GM12878 (cell line): ENCODE measurements at regions not wholly inside any gene's neighbourhood (a gene's known extent, or its start where the extent isn't known, plus 50 kb on each side); places are given as distances from the start of the nearest gene placed in this dataset.

ENCODE experiments used
- BMI1 ChIP-seq: fragments of 450-650 bp; IDR thresholded peaks from 2 replicates; pipeline ENCODE4 v1.6.1; 2016; ENCODE audit warnings: mild to moderate bottlenecking, moderate library complexity, borderline replicate concordance
- CBX5 ChIP-seq: sonication (generic); IDR thresholded peaks from 2 replicates; pipeline ENCODE4 v1.6.1; 2016; ENCODE audit warnings: low read depth, moderate library complexity, mild to moderate bottlenecking, inconsistent platforms
- EED ChIP-seq: sonication (generic); IDR thresholded peaks from 2 replicates; pipeline ENCODE4 v1.6.1; 2016; ENCODE audit warnings: antibody characterized with exemption, low read depth
- EZH2 ChIP-seq: IDR thresholded peaks from 2 replicates; pipeline ENCODE4 v1.6.1; 2012; ENCODE audit warnings: low read depth, mild to moderate bottlenecking, control low read depth, inconsistent platforms, low read length, borderline replicate concordance; ENCODE audit not compliant: control insufficient read depth
- MEF2A ChIP-seq: IDR thresholded peaks from 2 replicates; pipeline ENCODE4 v1.6.1; 2011; ENCODE audit warnings: low read depth, mild to moderate bottlenecking, low read length, moderate library complexity; ENCODE audit not compliant: insufficient read depth
- NFIC ChIP-seq: IDR thresholded peaks from 2 replicates; pipeline ENCODE4 v1.6.1; 2012; ENCODE audit warnings: low read depth, mild to moderate bottlenecking, inconsistent platforms, low read length, moderate library complexity
- NRF1 ChIP-seq: conservative IDR thresholded peaks from 2 replicates; pipeline ENCODE4 v1.6.1; 2011; ENCODE audit warnings: mild to moderate bottlenecking, low read depth, low read length, improper control_type of control experiment
- POLR2A ChIP-seq: IDR thresholded peaks from 2 replicates; pipeline ENCODE4 v1.6.1; 2011; ENCODE audit warnings: low read depth, mild to moderate bottlenecking, low read length
- RFX5 ChIP-seq: IDR thresholded peaks from 2 replicates; pipeline ENCODE4 v1.6.1; 2011; ENCODE audit warnings: low read depth, low read length, improper control_type of control experiment
- SUZ12 ChIP-seq: fragments of 200-600 bp; sonication (generic); IDR thresholded peaks from one replicate; pipeline ENCODE4 v1.6.1; 2018; ENCODE audit warnings: antibody characterized with exemption, mild to moderate bottlenecking; ENCODE audit not compliant: unreplicated experiment
- TF ChIP-seq, protein P1 (sequence below), 3 experiments: IDR thresholded peaks in 2 of 3; conservative IDR thresholded peaks in 1 of 3; 2 replicates each; pipeline ENCODE4 v1.5.1; 2011; ENCODE audit warnings: low read depth in 3 of 3, low read length in 3 of 3, mild to moderate bottlenecking in 3 of 3, control low read depth in 2 of 3, moderate library complexity in 2 of 3, inconsistent platforms in 1 of 3, mixed read lengths in 1 of 3; ENCODE audit not compliant: control insufficient read depth in 2 of 3, insufficient read depth in 1 of 3; ENCODE audit errors: extremely low read depth in 1 of 3
- TF ChIP-seq, protein P2 (sequence below): IDR thresholded peaks from 2 replicates; pipeline ENCODE4 v1.6.1; 2012; ENCODE audit warnings: mild to moderate bottlenecking, low read depth, low read length

DNA sequence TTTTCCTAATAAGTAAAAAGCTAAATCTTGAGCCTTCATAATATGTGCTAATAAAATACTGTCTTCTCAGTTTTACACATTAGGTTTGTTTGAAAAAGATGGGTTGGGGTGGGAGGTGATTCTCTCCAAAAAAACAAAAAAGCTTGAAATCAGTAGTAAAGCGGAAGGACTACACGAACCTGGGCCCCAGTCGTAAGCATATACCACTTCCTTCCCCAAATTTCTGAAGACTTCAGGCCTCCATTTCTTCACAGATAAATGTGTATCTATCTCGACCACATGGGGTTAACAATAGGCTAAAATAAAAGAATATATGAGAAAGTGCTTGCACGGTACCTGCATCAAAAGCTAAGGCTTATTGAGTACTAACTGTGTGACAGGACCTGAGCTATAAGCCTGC lies 51.6 kb upstream of the PAX2 start:
- TF ChIP-seq CBX5: no peak
- TF ChIP-seq, protein P1, sequence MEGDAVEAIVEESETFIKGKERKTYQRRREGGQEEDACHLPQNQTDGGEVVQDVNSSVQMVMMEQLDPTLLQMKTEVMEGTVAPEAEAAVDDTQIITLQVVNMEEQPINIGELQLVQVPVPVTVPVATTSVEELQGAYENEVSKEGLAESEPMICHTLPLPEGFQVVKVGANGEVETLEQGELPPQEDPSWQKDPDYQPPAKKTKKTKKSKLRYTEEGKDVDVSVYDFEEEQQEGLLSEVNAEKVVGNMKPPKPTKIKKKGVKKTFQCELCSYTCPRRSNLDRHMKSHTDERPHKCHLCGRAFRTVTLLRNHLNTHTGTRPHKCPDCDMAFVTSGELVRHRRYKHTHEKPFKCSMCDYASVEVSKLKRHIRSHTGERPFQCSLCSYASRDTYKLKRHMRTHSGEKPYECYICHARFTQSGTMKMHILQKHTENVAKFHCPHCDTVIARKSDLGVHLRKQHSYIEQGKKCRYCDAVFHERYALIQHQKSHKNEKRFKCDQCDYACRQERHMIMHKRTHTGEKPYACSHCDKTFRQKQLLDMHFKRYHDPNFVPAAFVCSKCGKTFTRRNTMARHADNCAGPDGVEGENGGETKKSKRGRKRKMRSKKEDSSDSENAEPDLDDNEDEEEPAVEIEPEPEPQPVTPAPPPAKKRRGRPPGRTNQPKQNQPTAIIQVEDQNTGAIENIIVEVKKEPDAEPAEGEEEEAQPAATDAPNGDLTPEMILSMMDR (IDR thresholded peaks at IDR 0.05 in 2 of 3, conservative IDR thresholded peaks at IDR 0.05 in 1 of 3; ENCODE audit: control insufficient read depth in 2 of 3, extremely low read depth in 1 of 3, insufficient read depth in 1 of 3, low read depth in 3 of 3, low read length in 3 of 3): no peak
- no peak for TF ChIP-seq EZH2
- no peak for TF ChIP-seq EED
- TF ChIP-seq MEF2A: no peak
- TF ChIP-seq POLR2A: no peak
- no peak for TF ChIP-seq NFIC
- TF ChIP-seq SUZ12: no peak
- no peak for TF ChIP-seq NRF1
- no peak for TF ChIP-seq BMI1
- TF ChIP-seq, protein P2, sequence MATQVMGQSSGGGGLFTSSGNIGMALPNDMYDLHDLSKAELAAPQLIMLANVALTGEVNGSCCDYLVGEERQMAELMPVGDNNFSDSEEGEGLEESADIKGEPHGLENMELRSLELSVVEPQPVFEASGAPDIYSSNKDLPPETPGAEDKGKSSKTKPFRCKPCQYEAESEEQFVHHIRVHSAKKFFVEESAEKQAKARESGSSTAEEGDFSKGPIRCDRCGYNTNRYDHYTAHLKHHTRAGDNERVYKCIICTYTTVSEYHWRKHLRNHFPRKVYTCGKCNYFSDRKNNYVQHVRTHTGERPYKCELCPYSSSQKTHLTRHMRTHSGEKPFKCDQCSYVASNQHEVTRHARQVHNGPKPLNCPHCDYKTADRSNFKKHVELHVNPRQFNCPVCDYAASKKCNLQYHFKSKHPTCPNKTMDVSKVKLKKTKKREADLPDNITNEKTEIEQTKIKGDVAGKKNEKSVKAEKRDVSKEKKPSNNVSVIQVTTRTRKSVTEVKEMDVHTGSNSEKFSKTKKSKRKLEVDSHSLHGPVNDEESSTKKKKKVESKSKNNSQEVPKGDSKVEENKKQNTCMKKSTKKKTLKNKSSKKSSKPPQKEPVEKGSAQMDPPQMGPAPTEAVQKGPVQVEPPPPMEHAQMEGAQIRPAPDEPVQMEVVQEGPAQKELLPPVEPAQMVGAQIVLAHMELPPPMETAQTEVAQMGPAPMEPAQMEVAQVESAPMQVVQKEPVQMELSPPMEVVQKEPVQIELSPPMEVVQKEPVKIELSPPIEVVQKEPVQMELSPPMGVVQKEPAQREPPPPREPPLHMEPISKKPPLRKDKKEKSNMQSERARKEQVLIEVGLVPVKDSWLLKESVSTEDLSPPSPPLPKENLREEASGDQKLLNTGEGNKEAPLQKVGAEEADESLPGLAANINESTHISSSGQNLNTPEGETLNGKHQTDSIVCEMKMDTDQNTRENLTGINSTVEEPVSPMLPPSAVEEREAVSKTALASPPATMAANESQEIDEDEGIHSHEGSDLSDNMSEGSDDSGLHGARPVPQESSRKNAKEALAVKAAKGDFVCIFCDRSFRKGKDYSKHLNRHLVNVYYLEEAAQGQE: no peak
- TF ChIP-seq RFX5: no peak
